ENCODE measurements at regions not wholly inside any gene's neighbourhood (a gene's known extent, or its start where the extent isn't known, plus 50 kb on each side); places are given as distances from the start of the nearest gene placed in this dataset.

GRCh38 chr18:73315381-73315780 lies 447.6 kb upstream of the NETO1 start:
- no peak for DNase-seq (ENCODE audit: low read depth)

- DNase-seq (ENCODE audit: low read depth) = no peak
Measured at GRCh38 chr18:73313476-73313875, 445.7 kb upstream of the NETO1 start.

- DNase-seq (ENCODE audit: low read depth) = no peak
Measured at GRCh38 chr18:73296686-73297085, 428.9 kb upstream of the NETO1 start.

GRCh38 chr18:73292156-73292555 lies 424.4 kb upstream of the NETO1 start:
- no peak for DNase-seq (ENCODE audit: low read depth)

GRCh38 chr18:73288813-73289212 lies 421.0 kb upstream of the NETO1 start:
- no peak for DNase-seq (ENCODE audit: low read depth)

- no peak for DNase-seq (ENCODE audit: low read depth)
Measured at GRCh38 chr18:73286584-73286983, 418.8 kb upstream of the NETO1 start.

- no peak for DNase-seq (ENCODE audit: low read depth)
Measured at GRCh38 chr18:73283788-73284187, 416.0 kb upstream of the NETO1 start.

GRCh38 chr18:73283032-73283431 lies 415.2 kb upstream of the NETO1 start:
- DNase-seq (ENCODE audit: low read depth) = no peak

GRCh38 chr18:73279498-73279897 lies 411.7 kb upstream of the NETO1 start:
- DNase-seq (ENCODE audit: low read depth) = no peak

- no peak for DNase-seq (ENCODE audit: low read depth)
Measured at GRCh38 chr18:73274812-73275621, 407.2 kb upstream of the NETO1 start.

GRCh38 chr18:73270920-73271634 lies 403.3 kb upstream of the NETO1 start:
- DNase-seq (ENCODE audit: low read depth) = no peak

- DNase-seq (ENCODE audit: low read depth) = no peak
Measured at GRCh38 chr18:73264562-73264921, 396.8 kb upstream of the NETO1 start.

- DNase-seq (ENCODE audit: low read depth) = no peak
Measured at GRCh38 chr18:73261923-73262322, 394.1 kb upstream of the NETO1 start.

- DNase-seq (ENCODE audit: low read depth) = no peak
Measured at GRCh38 chr18:73261243-73261642, 393.5 kb upstream of the NETO1 start.

GRCh38 chr18:73258375-73259087 lies 390.7 kb upstream of the NETO1 start:
- DNase-seq (ENCODE audit: low read depth) = no peak

- no peak for DNase-seq (ENCODE audit: low read depth)
Measured at GRCh38 chr18:73254564-73254963, 386.8 kb upstream of the NETO1 start.

GRCh38 chr18:73249030-73249429 lies 381.2 kb upstream of the NETO1 start:
- no peak for DNase-seq (ENCODE audit: low read depth)

GRCh38 chr18:73246763-73247162 lies 379.0 kb upstream of the NETO1 start:
- DNase-seq (ENCODE audit: low read depth) = no peak

GRCh38 chr18:73245345-73245744 lies 377.6 kb upstream of the NETO1 start:
- no peak for DNase-seq (ENCODE audit: low read depth)

- no peak for DNase-seq (ENCODE audit: low read depth)
Measured at GRCh38 chr18:73244401-73244800, 376.6 kb upstream of the NETO1 start.

- DNase-seq (ENCODE audit: low read depth) = no peak
Measured at GRCh38 chr18:73240899-73241298, 373.1 kb upstream of the NETO1 start.

GRCh38 chr18:73235921-73236320 lies 368.1 kb upstream of the NETO1 start:
- no peak for DNase-seq (ENCODE audit: low read depth)

GRCh38 chr18:73235491-73235890 lies 367.7 kb upstream of the NETO1 start:
- DNase-seq (ENCODE audit: low read depth) = no peak

Data from CMK (cell line).